ENCODE measurements at regions not wholly inside any gene's neighbourhood (a gene's known extent, or its start where the extent isn't known, plus 50 kb on each side); places are given as distances from the start of the nearest gene placed in this dataset.

GRCh38 chr7:136076954-136077353, 99.8 kb upstream of the MTPN start:
- no peak for DNase-seq
- Histone ChIP-seq H3K36me3 (ENCODE audit: insufficient read depth, low read length) (no peaks in the 10 kb centered on the region), H3K27ac (ENCODE audit: low read depth, low read length) (no peak overlapping the region), H3K4me1 (ENCODE audit: insufficient read depth, low read length) (no peaks in the 10 kb centered on the region), H3K27me3 (ENCODE audit: insufficient read depth, low read length) (no peaks in the 10 kb centered on the region), H3K4me3 (ENCODE audit: low read length in 2 of 2) (no peak overlapping the region), H3K9me3 (ENCODE audit: control insufficient read depth in 1 of 2, low read length in 2 of 2) (no peaks in the 10 kb centered on the region)
- Mint-ChIP-seq H3K36me3 (peaks cover 0 to 11% of the 10 kb centered on the region in 2 donors), H3K27me3 (no peaks in the 10 kb centered on the region), H3K9me3 (no peaks in the 10 kb centered on the region), H3K27ac (no peak overlapping the region), H3K4me1 (no peaks in the 10 kb centered on the region), H3K4me3 (no peak overlapping the region)
- CTCF ChIA-PET (ENCODE audit: partially characterized antibody): interaction anchor here (1.2 kb wide), 2 partner anchors 38 to 66 kb away, joined by 3 to 4 read pairs; no protein-coding TSS in a partner anchor
- POLR2A ChIA-PET (ENCODE audit: partially characterized antibody): no interaction called here
- intact Hi-C loops (cut with micrococcal nuclease): no loop called here

- no peak overlapping the region for H3K4me3 ChIP-seq (ENCODE audit: low read length in 2 of 2)
- Mint-ChIP-seq H3K27me3 (no peaks in the 10 kb centered on the region), H3K9me3 (peaks cover 0 to 2% (median 0%) of the 10 kb centered on the region in 8 donors), H3K36me3 (peaks cover 0 to 16% of the 10 kb centered on the region in 2 donors), H3K4me3 (no peak overlapping the region), H3K27ac (no peak overlapping the region), H3K4me1 (no peaks in the 10 kb centered on the region)
- POLR2A ChIA-PET (ENCODE audit: partially characterized antibody): no interaction called here
- H3K36me3 ChIP-seq (ENCODE audit: insufficient read depth, low read length): no peaks in the 10 kb centered on the region
- CTCF ChIA-PET (ENCODE audit: partially characterized antibody): no interaction called here
- intact Hi-C loops (cut with micrococcal nuclease): no loop called here
- DNase-seq: no peak
- no peaks in the 10 kb centered on the region for H3K27me3 ChIP-seq (ENCODE audit: insufficient read depth, low read length)
- no peaks in the 10 kb centered on the region for H3K4me1 ChIP-seq (ENCODE audit: insufficient read depth, low read length)
- H3K9me3 ChIP-seq (ENCODE audit: control insufficient read depth in 1 of 2, low read length in 2 of 2): no peaks in the 10 kb centered on the region
- H3K27ac ChIP-seq (ENCODE audit: low read depth, low read length): no peak overlapping the region
These were observed 97.7 kb upstream of the MTPN start for GRCh38 chr7:136074843-136075242.

- DNase-seq: no peak
- Mint-ChIP-seq H3K27me3 (no peaks in the 10 kb centered on the region), H3K36me3 (peaks cover 0 to 16% of the 10 kb centered on the region in 2 donors), H3K9me3 (peaks cover 0 to 2% (median 0%) of the 10 kb centered on the region in 8 donors), H3K4me1 (no peaks in the 10 kb centered on the region), H3K27ac (no peak overlapping the region), H3K4me3 (no peak overlapping the region)
- intact Hi-C loops (cut with micrococcal nuclease): no loop called here
- Histone ChIP-seq H3K9me3 (ENCODE audit: control insufficient read depth in 1 of 2, low read length in 2 of 2) (no peaks in the 10 kb centered on the region), H3K4me3 (ENCODE audit: low read length in 2 of 2) (no peak overlapping the region), H3K27ac (ENCODE audit: low read depth, low read length) (no peak overlapping the region), H3K4me1 (ENCODE audit: insufficient read depth, low read length) (no peaks in the 10 kb centered on the region), H3K27me3 (ENCODE audit: insufficient read depth, low read length) (no peaks in the 10 kb centered on the region), H3K36me3 (ENCODE audit: insufficient read depth, low read length) (no peaks in the 10 kb centered on the region)
- ChIA-PET POLR2A (ENCODE audit: partially characterized antibody) (no interaction called here), CTCF (ENCODE audit: partially characterized antibody) (no interaction called here)
These were observed 95.3 kb upstream of the MTPN start for GRCh38 chr7:136072447-136072846.

- H3K4me1 Mint-ChIP-seq: no peaks in the 10 kb centered on the region
- ChIA-PET POLR2A (ENCODE audit: partially characterized antibody) (no interaction called here), CTCF (ENCODE audit: partially characterized antibody) (no interaction called here)
- no peak overlapping the region for H3K4me3 ChIP-seq (ENCODE audit: low read length in 2 of 2)
- H3K9me3 ChIP-seq (ENCODE audit: control insufficient read depth in 1 of 2, low read length in 2 of 2): no peaks in the 10 kb centered on the region
- peaks cover 0 to 3% (median 0%) of the 10 kb centered on the region in 8 donors for H3K9me3 Mint-ChIP-seq
- no peaks in the 10 kb centered on the region for H3K36me3 ChIP-seq (ENCODE audit: insufficient read depth, low read length)
- peaks cover 1 to 13% of the 10 kb centered on the region in 2 donors for H3K36me3 Mint-ChIP-seq
- H3K4me1 ChIP-seq (ENCODE audit: insufficient read depth, low read length): no peaks in the 10 kb centered on the region
- H3K27ac Mint-ChIP-seq: no peak overlapping the region
- no peak overlapping the region for H3K4me3 Mint-ChIP-seq
- no peaks in the 10 kb centered on the region for H3K27me3 Mint-ChIP-seq
- H3K27me3 ChIP-seq (ENCODE audit: insufficient read depth, low read length): no peaks in the 10 kb centered on the region
- DNase-seq: no peak
- intact Hi-C loops (cut with micrococcal nuclease): no loop called here
- H3K27ac ChIP-seq (ENCODE audit: low read depth, low read length): no peak overlapping the region
These were observed 93.8 kb upstream of the MTPN start for GRCh38 chr7:136070736-136071505.

GRCh38 chr7:136069840-136070529, 92.8 kb upstream of the MTPN start:
- Histone ChIP-seq H3K4me3 (ENCODE audit: low read length in 2 of 2) (no peak overlapping the region), H3K27ac (ENCODE audit: low read depth, low read length) (no peak overlapping the region), H3K27me3 (ENCODE audit: insufficient read depth, low read length) (no peaks in the 10 kb centered on the region), H3K4me1 (ENCODE audit: insufficient read depth, low read length) (no peaks in the 10 kb centered on the region), H3K9me3 (ENCODE audit: control insufficient read depth in 1 of 2, low read length in 2 of 2) (no peaks in the 10 kb centered on the region), H3K36me3 (ENCODE audit: insufficient read depth, low read length) (no peaks in the 10 kb centered on the region)
- POLR2A ChIA-PET (ENCODE audit: partially characterized antibody): no interaction called here
- H3K36me3 Mint-ChIP-seq: peaks cover 1 to 13% of the 10 kb centered on the region in 2 donors
- DNase-seq: no peak
- no peak overlapping the region for H3K27ac Mint-ChIP-seq
- H3K9me3 Mint-ChIP-seq: peaks cover 0 to 3% (median 0%) of the 10 kb centered on the region in 8 donors
- H3K27me3 Mint-ChIP-seq: no peaks in the 10 kb centered on the region
- H3K4me3 Mint-ChIP-seq: no peak overlapping the region
- H3K4me1 Mint-ChIP-seq: no peaks in the 10 kb centered on the region
- CTCF ChIA-PET (ENCODE audit: partially characterized antibody): no interaction called here
- intact Hi-C loops (cut with micrococcal nuclease): no loop called here

GRCh38 chr7:136067277-136067676, 90.1 kb upstream of the MTPN start:
- H3K36me3 ChIP-seq (ENCODE audit: insufficient read depth, low read length): no peaks in the 10 kb centered on the region
- H3K27ac Mint-ChIP-seq: no peak overlapping the region
- CTCF ChIA-PET (ENCODE audit: partially characterized antibody): no interaction called here
- intact Hi-C loops (cut with micrococcal nuclease): no loop called here
- peaks cover 0 to 3% (median 0%) of the 10 kb centered on the region in 8 donors for H3K9me3 Mint-ChIP-seq
- no peak overlapping the region for H3K4me3 Mint-ChIP-seq
- no peaks in the 10 kb centered on the region for H3K27me3 ChIP-seq (ENCODE audit: insufficient read depth, low read length)
- H3K36me3 Mint-ChIP-seq: peaks cover 1 to 13% of the 10 kb centered on the region in 2 donors
- no peaks in the 10 kb centered on the region for H3K27me3 Mint-ChIP-seq
- H3K4me3 ChIP-seq (ENCODE audit: low read length in 2 of 2): no peak overlapping the region
- no peak overlapping the region for H3K27ac ChIP-seq (ENCODE audit: low read depth, low read length)
- POLR2A ChIA-PET (ENCODE audit: partially characterized antibody): no interaction called here
- peaks cover 0 to 4% (median 0%) of the 10 kb centered on the region in 4 donors for H3K4me1 Mint-ChIP-seq
- H3K4me1 ChIP-seq (ENCODE audit: insufficient read depth, low read length): no peaks in the 10 kb centered on the region
- DNase-seq: no peak
- H3K9me3 ChIP-seq (ENCODE audit: control insufficient read depth in 1 of 2, low read length in 2 of 2): no peaks in the 10 kb centered on the region

GRCh38 chr7:136066304-136067143, 89.4 kb upstream of the MTPN start:
- Mint-ChIP-seq H3K27me3 (no peaks in the 10 kb centered on the region), H3K9me3 (peaks cover 0 to 3% (median 0%) of the 10 kb centered on the region in 8 donors), H3K4me3 (no peak overlapping the region), H3K4me1 (peaks cover 0 to 4% (median 0%) of the 10 kb centered on the region in 4 donors), H3K27ac (no peak overlapping the region), H3K36me3 (peaks cover 1 to 10% of the 10 kb centered on the region in 2 donors)
- no peak overlapping the region for H3K4me3 ChIP-seq (ENCODE audit: low read length in 2 of 2)
- DNase-seq: peak in 1 of 5 donors; percentile 27
- no peaks in the 10 kb centered on the region for H3K4me1 ChIP-seq (ENCODE audit: insufficient read depth, low read length)
- intact Hi-C loops (cut with micrococcal nuclease): no loop called here
- CTCF ChIA-PET (ENCODE audit: partially characterized antibody): no interaction called here
- no peaks in the 10 kb centered on the region for H3K9me3 ChIP-seq (ENCODE audit: control insufficient read depth in 1 of 2, low read length in 2 of 2)
- no peak overlapping the region for H3K27ac ChIP-seq (ENCODE audit: low read depth, low read length)
- POLR2A ChIA-PET (ENCODE audit: partially characterized antibody): no interaction called here
- no peaks in the 10 kb centered on the region for H3K27me3 ChIP-seq (ENCODE audit: insufficient read depth, low read length)
- H3K36me3 ChIP-seq (ENCODE audit: insufficient read depth, low read length): no peaks in the 10 kb centered on the region

All from CD4-positive, alpha-beta memory T cell (primary cell).